CD4-positive, alpha-beta memory T cell (primary cell): ENCODE measurements at regions not wholly inside any gene's neighbourhood (a gene's known extent, or its start where the extent isn't known, plus 50 kb on each side); places are given as distances from the start of the nearest gene placed in this dataset.
"Not testable (repeated sequence)": the region's sequence is repeated elsewhere in the genome, so short reads cannot be mapped to it uniquely, and the experiment has no call there.

Experiments used
- CTCF ChIA-PET: fragments of 350-600 bp; sonication (Branson Sonifier 250); formaldehyde crosslinking; loops from one replicate; lab custom pipeline; 2021; ENCODE audit warnings: inconsistent platforms; ENCODE audit not compliant: partially characterized antibody; lab: Charles Lee
- POLR2A ChIA-PET: fragments of 350-600 bp; sonication (Branson Sonifier 250); formaldehyde crosslinking; loops from one replicate; lab custom pipeline; 2021; ENCODE audit not compliant: partially characterized antibody; lab: Charles Lee
- DNase-seq, 5 donors: peaks; one replicate each; pipeline versions ENCODE4 v3.0.0 to v3.0.0-alpha.2; 2020 to 2022; ENCODE audit warnings: mixed read lengths in 1 of 5
- H3K27ac ChIP-seq: one replicate; pipeline ENCODE4 v1.7.0; 2013; ENCODE audit warnings: low read depth, low read length
- H3K27me3 ChIP-seq: 2 replicates; pipeline ENCODE4 v1.7.0; 2013; ENCODE audit warnings: mild to moderate bottlenecking, low read length, moderate library complexity; ENCODE audit not compliant: insufficient read depth
- H3K36me3 ChIP-seq: 2 replicates; pipeline ENCODE4 v1.7.0; 2013; ENCODE audit warnings: mild to moderate bottlenecking, low read length, moderate library complexity; ENCODE audit not compliant: insufficient read depth
- H3K4me1 ChIP-seq: 2 replicates; pipeline ENCODE4 v1.7.0; 2013; ENCODE audit warnings: mild to moderate bottlenecking, low read length, moderate library complexity; ENCODE audit not compliant: insufficient read depth
- H3K4me3 ChIP-seq, 2 donors: one replicate each; pipeline ENCODE4 v1.7.0; 2013; ENCODE audit warnings: low read length in 2 of 2, mild to moderate bottlenecking in 1 of 2
- H3K9me3 ChIP-seq, 2 donors: one replicate each; pipeline ENCODE4 v1.7.0; 2013; ENCODE audit warnings: low read length in 2 of 2, control low read depth in 1 of 2; ENCODE audit not compliant: control insufficient read depth in 1 of 2
- H3K27ac Mint-ChIP-seq, 7 donors: one replicate each; pipeline ENCODE4 v1.8.0; 2020 to 2021; ENCODE audit warnings: mixed read lengths in 7 of 7, mild to moderate bottlenecking in 6 of 7, inconsistent platforms in 3 of 7, moderate library complexity in 3 of 7
- H3K27me3 Mint-ChIP-seq, 2 donors: one replicate each; pipeline ENCODE4 v1.8.0; 2020 to 2021; ENCODE audit warnings: mixed read lengths in 2 of 2
- H3K36me3 Mint-ChIP-seq, 2 donors: one replicate each; pipeline ENCODE4 v1.8.0; 2020 to 2021; ENCODE audit warnings: mixed read lengths in 2 of 2, inconsistent platforms in 1 of 2, mild to moderate bottlenecking in 1 of 2
- H3K4me1 Mint-ChIP-seq, 4 donors: one replicate each; pipeline ENCODE4 v1.8.0; 2020 to 2021; ENCODE audit warnings: mixed read lengths in 4 of 4, mild to moderate bottlenecking in 1 of 4
- H3K4me3 Mint-ChIP-seq, 8 donors: one replicate each; pipeline ENCODE4 v1.8.0; 2020 to 2021; ENCODE audit warnings: mixed read lengths in 8 of 8, mild to moderate bottlenecking in 7 of 8, moderate library complexity in 6 of 8, inconsistent platforms in 3 of 8
- H3K9me3 Mint-ChIP-seq, 8 donors: one replicate each; pipeline ENCODE4 v1.8.0; 2020 to 2021; ENCODE audit warnings: mixed read lengths in 8 of 8, mild to moderate bottlenecking in 5 of 8, inconsistent platforms in 3 of 8, moderate library complexity in 1 of 8
- intact Hi-C: fragments of 100-400 bp; cut with micrococcal nuclease; formaldehyde crosslinking; loops from one replicate; pipeline ENCODE4 v1.15.1; 2023

DNA sequence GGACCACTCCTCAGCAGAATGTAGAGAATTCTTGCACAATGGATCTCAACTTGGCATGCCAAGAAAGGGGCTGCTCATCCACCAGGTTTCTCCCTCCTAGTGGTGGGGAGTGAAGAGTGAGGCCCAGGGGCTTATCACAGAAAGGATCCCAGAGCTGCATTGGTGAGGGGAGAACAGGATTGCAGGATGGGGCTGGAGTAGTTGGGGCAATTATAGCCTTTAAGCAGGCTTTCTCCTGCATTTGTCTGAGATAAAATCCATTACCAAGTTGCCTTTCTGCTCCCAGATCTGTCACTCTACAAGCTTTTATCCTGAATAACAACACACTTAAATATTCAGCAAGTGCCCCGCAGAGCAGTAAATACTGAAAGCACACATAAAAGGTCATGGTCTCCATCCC, 130.8 kb upstream of the CES5A start:
- no peaks in the 10 kb centered on the region for H3K9me3 ChIP-seq
- Mint-ChIP-seq H3K4me1 (no peaks in the 10 kb centered on the region), H3K4me3 (no peak overlapping the region), H3K27me3 (peaks cover 8 to 11% of the 10 kb centered on the region in 2 donors), H3K27ac (no peak overlapping the region), H3K9me3 (peaks cover 0 to 6% (median 0%) of the 10 kb centered on the region in 8 donors), H3K36me3 (no peaks in the 10 kb centered on the region)
- no peaks in the 10 kb centered on the region for H3K4me1 ChIP-seq
- H3K27ac ChIP-seq, result no peak overlapping the region
- intact Hi-C loops, result no loop called here
- H3K27me3 ChIP-seq, result no peaks in the 10 kb centered on the region
- H3K4me3 ChIP-seq, result no peak overlapping the region
- POLR2A ChIA-PET, result no interaction called here
- H3K36me3 ChIP-seq, result no peaks in the 10 kb centered on the region
- DNase-seq, result no peak
- CTCF ChIA-PET, result no interaction called here

DNA sequence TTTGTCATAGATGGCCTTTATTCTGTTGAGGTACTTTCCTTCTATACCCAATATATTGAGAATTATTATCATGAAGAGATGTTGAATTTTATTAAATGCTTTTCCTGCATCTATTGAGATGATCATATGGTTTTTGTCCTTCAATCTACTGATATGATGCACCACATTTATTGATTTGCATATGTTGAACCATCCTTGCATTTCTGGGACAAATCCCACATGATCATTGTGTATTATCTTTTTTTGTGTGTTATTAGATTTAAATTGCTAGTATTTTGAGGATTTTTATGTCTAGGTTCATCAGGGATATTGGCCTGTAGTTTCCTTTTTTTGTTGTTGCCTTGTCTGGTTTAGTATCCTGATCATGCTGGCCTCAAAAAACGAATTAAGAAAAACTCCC, 124.5 kb upstream of the CES5A start:
- Histone ChIP-seq H3K4me3 (no peak overlapping the region), H3K4me1 (no peaks in the 10 kb centered on the region), H3K27ac (no peak overlapping the region), H3K9me3 (no peaks in the 10 kb centered on the region), H3K27me3 (no peaks in the 10 kb centered on the region), H3K36me3 (no peaks in the 10 kb centered on the region)
- DNase-seq, result no peak
- Mint-ChIP-seq H3K36me3 (no peaks in the 10 kb centered on the region), H3K4me3 (no peak overlapping the region), H3K27ac (no peak overlapping the region), H3K9me3 (peaks cover 3 to 36% (median 24%) of the 10 kb centered on the region in 8 donors), H3K27me3 (peaks cover 7 to 11% of the 10 kb centered on the region in 2 donors), H3K4me1 (no peaks in the 10 kb centered on the region)
- ChIA-PET CTCF (interaction anchor here (1.0 kb wide), 1 partner anchor 9 kb away, joined by 3 read pairs; no protein-coding TSS in a partner anchor), POLR2A (no interaction called here)
- intact Hi-C loops, result no loop called here

DNA sequence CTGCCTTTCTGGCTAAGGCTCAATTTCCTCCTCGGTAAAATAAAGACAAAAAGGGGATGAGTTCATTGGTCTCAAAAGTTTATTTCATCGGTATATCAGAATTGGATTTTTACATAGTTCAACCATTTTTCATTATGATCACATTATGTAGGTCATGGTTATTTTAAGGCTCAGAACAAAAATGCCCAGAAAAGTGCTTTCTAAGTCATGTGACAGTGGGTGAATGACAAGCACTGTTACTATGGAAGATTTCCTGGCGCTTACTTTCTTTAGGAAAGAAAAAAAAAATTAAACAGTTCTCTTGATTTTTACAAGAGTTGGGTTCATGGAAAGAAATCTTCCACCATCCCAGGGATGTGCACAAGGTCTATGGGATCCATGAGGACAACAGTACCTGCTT, 117.9 kb upstream of the CES5A start:
- Histone ChIP-seq H3K9me3 (no peaks in the 10 kb centered on the region), H3K27me3 (no peaks in the 10 kb centered on the region), H3K4me1 (no peaks in the 10 kb centered on the region), H3K4me3 (no peak overlapping the region), H3K27ac (no peak overlapping the region), H3K36me3 (no peaks in the 10 kb centered on the region)
- DNase-seq, result no peak
- no peak overlapping the region for H3K27ac Mint-ChIP-seq
- ChIA-PET CTCF (no interaction called here), POLR2A (no interaction called here)
- no peaks in the 10 kb centered on the region for H3K36me3 Mint-ChIP-seq
- intact Hi-C loops, result no loop called here
- H3K9me3 Mint-ChIP-seq, result peaks cover 0 to 12% (median 4%) of the 10 kb centered on the region in 8 donors
- H3K4me3 Mint-ChIP-seq, result no peak overlapping the region
- peaks cover 11 to 12% of the 10 kb centered on the region in 2 donors for H3K27me3 Mint-ChIP-seq
- H3K4me1 Mint-ChIP-seq, result no peaks in the 10 kb centered on the region

DNA sequence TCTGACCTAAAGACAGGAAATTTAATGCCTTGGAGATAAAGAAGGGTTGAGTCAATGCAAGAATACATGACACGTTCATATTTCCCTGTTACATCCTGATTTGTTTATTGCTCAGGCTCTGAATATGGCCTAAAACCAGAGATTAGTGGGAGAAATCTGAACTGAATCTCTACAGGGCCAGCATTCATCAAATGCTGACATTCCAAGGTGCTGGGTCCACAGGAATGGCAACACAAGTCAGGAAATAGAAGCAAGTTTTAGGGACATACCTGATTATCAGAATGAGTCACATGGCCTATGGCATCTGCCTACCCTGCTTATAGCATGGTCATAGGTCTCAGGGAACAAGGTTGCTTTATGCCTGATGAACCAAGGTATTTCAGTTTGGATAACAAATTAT, 117.4 kb upstream of the CES5A start:
- Mint-ChIP-seq H3K27me3 (peaks cover 5 to 10% of the 10 kb centered on the region in 2 donors), H3K4me1 (no peaks in the 10 kb centered on the region), H3K36me3 (no peaks in the 10 kb centered on the region), H3K27ac (no peak overlapping the region), H3K9me3 (peaks cover 0 to 6% (median 0%) of the 10 kb centered on the region in 8 donors), H3K4me3 (no peak overlapping the region)
- H3K36me3 ChIP-seq, result no peaks in the 10 kb centered on the region
- intact Hi-C loops, result no loop called here
- ChIA-PET POLR2A (no interaction called here), CTCF (interaction anchor here (0.9 kb wide), 1 partner anchor 210 kb away, joined by 3 read pairs; no protein-coding TSS in a partner anchor)
- H3K27ac ChIP-seq, result no peak overlapping the region
- DNase-seq, result no peak
- no peaks in the 10 kb centered on the region for H3K4me1 ChIP-seq
- no peaks in the 10 kb centered on the region for H3K27me3 ChIP-seq
- H3K4me3 ChIP-seq, result no peak overlapping the region
- H3K9me3 ChIP-seq, result no peaks in the 10 kb centered on the region

DNA sequence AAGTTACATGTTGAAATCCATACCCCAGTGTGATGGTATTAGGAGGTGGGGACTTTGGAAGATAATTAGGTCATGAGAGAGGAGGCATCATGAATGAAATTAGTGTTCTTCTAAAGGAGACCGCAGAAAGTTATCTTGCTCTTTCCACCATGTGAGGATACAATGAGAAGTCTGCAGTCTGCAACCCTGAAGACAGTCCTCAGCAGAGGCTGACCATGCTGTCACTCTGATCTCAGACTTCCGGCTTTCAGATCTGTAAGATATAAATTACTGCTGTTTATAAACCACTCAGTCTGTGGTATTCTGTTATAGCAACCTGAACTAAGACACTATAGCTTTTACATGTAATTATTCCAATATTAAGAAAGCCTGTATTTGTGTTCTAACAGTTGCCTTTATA, 116.7 kb upstream of the CES5A start:
- no peaks in the 10 kb centered on the region for H3K4me1 Mint-ChIP-seq
- intact Hi-C loops, result no loop called here
- H3K27ac Mint-ChIP-seq, result no peak overlapping the region
- no peaks in the 10 kb centered on the region for H3K4me1 ChIP-seq
- peaks cover 5 to 10% of the 10 kb centered on the region in 2 donors for H3K27me3 Mint-ChIP-seq
- ChIA-PET CTCF (interaction anchor here (0.9 kb wide), 1 partner anchor 211 kb away, joined by 3 read pairs; no protein-coding TSS in a partner anchor), POLR2A (no interaction called here)
- DNase-seq, result no peak
- H3K36me3 Mint-ChIP-seq, result no peaks in the 10 kb centered on the region
- H3K4me3 Mint-ChIP-seq, result no peak overlapping the region
- no peaks in the 10 kb centered on the region for H3K36me3 ChIP-seq
- no peak overlapping the region for H3K27ac ChIP-seq
- no peaks in the 10 kb centered on the region for H3K9me3 ChIP-seq
- H3K4me3 ChIP-seq, result no peak overlapping the region
- peaks cover 0 to 5% (median 0%) of the 10 kb centered on the region in 8 donors for H3K9me3 Mint-ChIP-seq
- H3K27me3 ChIP-seq, result peaks cover under 1% of the 10 kb centered on the region

DNA sequence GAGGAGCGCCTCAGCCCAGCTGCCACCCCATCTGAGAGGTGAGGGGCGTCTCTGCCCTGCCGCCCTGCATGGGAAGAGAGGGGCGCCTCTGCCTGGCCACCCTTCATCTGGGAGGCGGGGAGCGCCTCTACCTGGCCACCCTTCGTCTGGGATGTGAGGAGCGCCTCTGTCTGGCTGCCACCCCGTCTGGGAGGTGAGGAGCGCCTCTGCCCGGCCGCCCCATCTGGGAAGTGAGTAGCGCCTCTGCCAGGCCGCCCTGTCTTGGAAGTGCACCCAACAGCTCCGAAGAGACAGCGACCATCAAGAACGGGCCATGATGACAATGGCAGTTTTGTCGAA, 114.4 kb upstream of the CES5A start:
- DNase-seq, result no peak
- Histone ChIP-seq H3K4me1 (no peaks in the 10 kb centered on the region), H3K27me3 (peaks cover 5% of the 10 kb centered on the region), H3K27ac (no peak overlapping the region), H3K4me3 (no peak overlapping the region), H3K36me3 (no peaks in the 10 kb centered on the region), H3K9me3 (no peaks in the 10 kb centered on the region)
- CTCF ChIA-PET, result no interaction called here
- no peak overlapping the region for H3K4me3 Mint-ChIP-seq
- peaks cover 0 to 3% (median 0%) of the 10 kb centered on the region in 8 donors for H3K9me3 Mint-ChIP-seq
- no peaks in the 10 kb centered on the region for H3K36me3 Mint-ChIP-seq
- H3K27me3 Mint-ChIP-seq, result peaks cover 4 to 9% of the 10 kb centered on the region in 2 donors
- no peak overlapping the region for H3K27ac Mint-ChIP-seq
- intact Hi-C loops, result no loop called here
- no peaks in the 10 kb centered on the region for H3K4me1 Mint-ChIP-seq
- POLR2A ChIA-PET, result no interaction called here

DNA sequence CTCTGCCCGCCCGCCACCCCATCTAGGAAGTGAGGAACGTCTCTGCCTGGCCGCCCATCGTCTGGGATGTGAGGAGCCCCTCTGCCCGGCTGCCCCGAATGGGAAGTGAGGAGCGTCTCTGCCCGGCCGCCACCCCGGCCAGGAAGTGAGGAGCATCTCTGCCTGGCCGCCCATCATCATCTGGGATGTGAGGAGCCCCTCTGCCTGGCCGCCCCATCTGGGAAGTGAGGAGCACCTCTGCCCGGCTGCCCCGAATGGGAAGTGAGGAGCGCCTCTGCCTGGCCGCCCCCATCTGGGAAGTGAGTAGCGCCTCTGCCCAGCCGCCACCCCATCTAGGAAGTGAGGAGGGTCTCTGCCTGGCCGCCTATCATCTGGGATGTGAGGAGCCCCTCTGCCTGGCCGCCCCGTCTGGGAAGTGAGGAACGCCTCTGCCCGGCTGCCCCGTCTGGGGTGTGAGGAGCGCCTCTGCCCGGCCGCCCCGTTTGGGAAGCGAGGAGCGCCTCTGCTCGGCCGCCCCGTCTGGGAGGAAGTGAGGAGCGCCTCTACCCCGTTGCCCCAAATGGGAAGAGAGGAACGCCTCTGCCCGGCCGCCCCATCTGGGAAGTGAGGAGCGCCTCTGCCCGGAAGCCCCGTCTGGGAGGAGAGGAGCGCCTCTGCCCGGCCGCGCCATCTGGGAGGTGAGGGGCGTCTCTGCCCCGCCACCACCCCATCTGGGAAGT, 113.8 kb upstream of the CES5A start:
- H3K27ac ChIP-seq, H3K36me3 ChIP-seq, intact Hi-C loops, CTCF ChIA-PET, H3K9me3 ChIP-seq, H3K27ac Mint-ChIP-seq, POLR2A ChIA-PET, H3K9me3 Mint-ChIP-seq, H3K4me1 Mint-ChIP-seq, H3K4me1 ChIP-seq, H3K4me3 ChIP-seq, H3K27me3 ChIP-seq, DNase-seq, H3K36me3 Mint-ChIP-seq, H3K4me3 Mint-ChIP-seq, H3K27me3 Mint-ChIP-seq: not testable (repeated sequence)
